ENCODE measurements at regions not wholly inside any gene's neighbourhood (a gene's known extent, or its start where the extent isn't known, plus 50 kb on each side); places are given as distances from the start of the nearest gene placed in this dataset.

DNA sequence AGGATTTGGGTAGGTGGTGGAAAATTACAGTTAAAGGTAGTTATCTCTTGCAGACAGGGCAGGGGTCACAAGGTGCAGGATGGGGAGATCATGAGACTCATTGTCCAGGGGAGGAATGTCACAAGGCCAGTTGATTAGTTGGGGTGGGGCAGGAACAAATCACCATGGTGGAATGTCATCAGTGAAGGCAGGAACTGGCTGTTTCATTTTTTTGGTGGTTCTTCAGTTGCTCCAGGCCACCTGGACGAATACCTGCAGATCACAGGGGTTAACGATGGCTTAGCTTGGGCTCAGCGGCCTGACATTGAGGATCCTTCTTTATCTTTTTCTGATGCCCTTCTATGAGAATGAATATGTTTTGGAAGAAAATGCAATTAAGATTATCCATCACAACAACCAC, 87.1 kb downstream of the KPNA2 start:
- no peak for DNase-seq
- H2BK5ac ChIP-seq (ENCODE audit: low read depth, low read length, poor library complexity, severe bottlenecking) = no peak overlapping the region
- no peak overlapping the region for H3K4me3 ChIP-seq (ENCODE audit: insufficient read depth, low read depth, low read length)
- ChIA-PET CTCF (interaction anchor here (0.6 kb wide), 1 partner anchor 344 kb away, joined by 4 read pairs; no protein-coding TSS in a partner anchor), POLR2A (ENCODE audit: unreplicated experiment) (interaction anchor here (0.7 kb wide), 1 partner anchor 375 kb away, joined by 3 read pairs; no protein-coding TSS in a partner anchor)
- H3K23ac ChIP-seq (ENCODE audit: low read depth, low read length) = no peak overlapping the region
- peaks cover 3% of the 10 kb centered on the region for H3K9me1 ChIP-seq (ENCODE audit: insufficient read depth, low read length)
- TF ChIP-seq CHD1 (IDR thresholded peaks at IDR 0.05; ENCODE audit: low read depth, low read length) (no peak), CEBPB (IDR thresholded peaks at IDR 0.05; ENCODE audit: low read depth, low read length) (no peak), FOS (IDR thresholded peaks at IDR 0.05; ENCODE audit: low read depth, low read length) (no peak), NFE2L2 (IDR thresholded peaks at IDR 0.05; ENCODE audit: low read depth, low read length) (no peak), RCOR1 (IDR thresholded peaks at IDR 0.05; ENCODE audit: insufficient replicate concordance, low read length) (no peak), POLR2A (IDR thresholded peaks at IDR 0.05; ENCODE audit: low read depth, low read length) (no peak), MXI1 (IDR thresholded peaks at IDR 0.05; ENCODE audit: borderline replicate concordance, low read depth, low read length) (no peak)
- no peaks in the 10 kb centered on the region for H3K79me1 ChIP-seq (ENCODE audit: low read depth in 1 of 2, low read length in 2 of 2)
- no peak overlapping the region for H2BK15ac ChIP-seq (ENCODE audit: low read depth, low read length)
- no peak overlapping the region for H3K4me2 ChIP-seq (ENCODE audit: low read depth, low read length)
- no peak overlapping the region for H4K5ac ChIP-seq (ENCODE audit: low read depth, low read length)
- in situ Hi-C loops (cut with MboI; ENCODE audit: low sequenced_read_pairs) = no loop called here
- dilution Hi-C loops (cut with HindIII; ENCODE audit: low sequenced_read_pairs, unreplicated experiment) = no loop called here
- no TSS peak for BruUV-seq (replicated peaks)
- intact Hi-C loops (cut with micrococcal nuclease) = no loop called here
- H3K9me3 ChIP-seq (ENCODE audit: control insufficient read depth, insufficient read depth, low read length) = peaks cover 2% of the 10 kb centered on the region; the same call in 1 of the 2 replicates
- no peak overlapping the region for H3K27ac ChIP-seq (ENCODE audit: insufficient read depth, low read length)
- H3K27me3 ChIP-seq (ENCODE audit: control insufficient read depth, insufficient read depth, low read length) = no peaks in the 10 kb centered on the region
- no peak overlapping the region for H2BK20ac ChIP-seq (ENCODE audit: low read depth, low read length)
- no peak overlapping the region for H2AFZ ChIP-seq (replicated peaks; ENCODE audit: low read length, poor library complexity)
- no peaks in the 10 kb centered on the region for H4K20me1 ChIP-seq (ENCODE audit: insufficient read depth, low read length)
- no peak for ATAC-seq (ENCODE audit: low read depth)
- no peak overlapping the region for H4K91ac ChIP-seq (ENCODE audit: insufficient read depth, low read depth, low read length)
- no peak overlapping the region for H3K18ac ChIP-seq (ENCODE audit: low read depth, low read length)
- peaks cover 22% of the 10 kb centered on the region for H3K36me3 ChIP-seq (ENCODE audit: control insufficient read depth, insufficient read depth, low read length)
- H2BK120ac ChIP-seq (ENCODE audit: low read depth, low read length) = no peak overlapping the region
- no peaks in the 10 kb centered on the region for H3K4me1 ChIP-seq (ENCODE audit: control insufficient read depth, insufficient read depth, low read length)
- no peak overlapping the region for H3K9ac ChIP-seq (ENCODE audit: low read depth, low read length)
- no peak overlapping the region for H3K14ac ChIP-seq (replicated peaks; ENCODE audit: low read depth, low read length)
- H3K56ac ChIP-seq (ENCODE audit: extremely low read depth, insufficient read depth, low read length) = no peak overlapping the region
- no peak overlapping the region for H2AK9ac ChIP-seq (replicated peaks; ENCODE audit: low read depth, low read length, poor library complexity)
- H2AK5ac ChIP-seq (ENCODE audit: low read depth, low read length) = no peak overlapping the region
- H3K4ac ChIP-seq (ENCODE audit: low read depth, low read length) = no peak overlapping the region
- no CpG with 5 or more reads among the region's 3 CpGs for WGBS, 2 experiments (ENCODE audit: extremely low coverage in 2 of 2, insufficient read length in 1 of 2)
- H4K8ac ChIP-seq (ENCODE audit: low read depth in 2 of 2, low read length in 2 of 2) = no peak overlapping the region

Data from IMR-90 (cell line).